ENCODE measurements at regions not wholly inside any gene's neighbourhood (a gene's known extent, or its start where the extent isn't known, plus 50 kb on each side); places are given as distances from the start of the nearest gene placed in this dataset.

DNA sequence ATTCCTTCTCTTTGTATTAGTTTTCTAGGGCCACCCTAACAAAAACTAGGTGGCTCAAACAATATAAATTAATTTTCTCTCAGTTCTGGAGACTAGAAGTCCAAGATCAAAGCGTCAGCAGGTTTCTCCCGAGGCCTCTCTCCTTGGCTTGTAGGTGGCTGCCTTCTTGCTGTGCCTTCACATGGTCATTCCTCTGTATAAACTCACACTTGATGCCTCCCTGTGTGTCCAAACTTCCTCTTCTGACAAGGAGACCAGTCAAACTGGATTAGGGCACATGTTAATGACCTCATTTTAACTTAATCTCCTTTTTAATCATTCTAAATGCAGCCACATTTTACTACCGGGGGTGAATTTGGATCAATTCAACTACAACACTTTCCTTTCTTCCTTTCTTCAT lies 691.1 kb downstream of the DIPK2A start:
- TF ChIP-seq POLR2AphosphoS5 (IDR thresholded peaks at IDR 0.05) (no peak), POLR2A (IDR thresholded peaks at IDR 0.05) (no peak)

All from breast epithelium (tissue), 3 donors.